Globus pallidus (tissue), 1 donor: ENCODE measurements at regions not wholly inside any gene's neighbourhood (a gene's known extent, or its start where the extent isn't known, plus 50 kb on each side); places are given as distances from the start of the nearest gene placed in this dataset.
A peak's percentile ranks its signal among the peaks of the same experiment; 100 is the strongest.
"Not testable (repeated sequence)": the region's sequence is repeated elsewhere in the genome, so short reads cannot be mapped to it uniquely, and the experiment has no call there.

Source experiments
- DNase-seq: peaks from one replicate; pipeline ENCODE4 v3.0.0-alpha.2; 2015; ENCODE audit warnings: low spot score

GRCh38 chr10:117457932-117458331, 82.7 kb upstream of the PDZD8 start:
- DNase-seq, result no peak

GRCh38 chr10:117457071-117457810, 82.0 kb upstream of the PDZD8 start:
- DNase-seq, result no peak

- no peak for DNase-seq
Measured at GRCh38 chr10:117455346-117455745, 80.1 kb upstream of the PDZD8 start.

- DNase-seq, result no peak
Measured at GRCh38 chr10:117454502-117454901, 79.3 kb upstream of the PDZD8 start.

GRCh38 chr10:117453484-117453883, 78.2 kb upstream of the PDZD8 start:
- DNase-seq, result not testable (repeated sequence)

GRCh38 chr10:117450940-117451339, 75.7 kb upstream of the PDZD8 start:
- no peak for DNase-seq

- DNase-seq, result no peak
Measured at GRCh38 chr10:117449636-117450035, 74.4 kb upstream of the PDZD8 start.

- DNase-seq, result peak; percentile 16
Measured at GRCh38 chr10:117448802-117449201, 73.6 kb upstream of the PDZD8 start.

GRCh38 chr10:117445992-117446391, 70.8 kb upstream of the PDZD8 start:
- DNase-seq, result no peak

GRCh38 chr10:117444497-117445040, 69.3 kb upstream of the PDZD8 start:
- DNase-seq, result no peak

GRCh38 chr10:117443686-117444041, 68.4 kb upstream of the PDZD8 start:
- DNase-seq, result no peak

- DNase-seq, result peak; percentile 40
Measured at GRCh38 chr10:117442944-117443685, 67.9 kb upstream of the PDZD8 start.

GRCh38 chr10:117442521-117442920, 67.3 kb upstream of the PDZD8 start:
- DNase-seq, result no peak

- peak; percentile 16 for DNase-seq
Measured at GRCh38 chr10:117441812-117442443, 66.7 kb upstream of the PDZD8 start.

GRCh38 chr10:117441361-117441760, 66.1 kb upstream of the PDZD8 start:
- DNase-seq, result no peak

GRCh38 chr10:117439243-117439912, 64.1 kb upstream of the PDZD8 start:
- DNase-seq, result no peak

- DNase-seq, result no peak
Measured at GRCh38 chr10:117432866-117433265, 57.6 kb upstream of the PDZD8 start.

GRCh38 chr10:117431160-117431559, 55.9 kb upstream of the PDZD8 start:
- DNase-seq, result no peak

- not testable (repeated sequence) for DNase-seq
Measured at GRCh38 chr10:117430535-117430934, 55.3 kb upstream of the PDZD8 start.

- no peak for DNase-seq
Measured at GRCh38 chr10:117429643-117430265, 54.5 kb upstream of the PDZD8 start.

- no peak for DNase-seq
Measured at GRCh38 chr10:117427356-117427755, 52.1 kb upstream of the PDZD8 start.
